HCT116 (cell line): ENCODE measurements at regions not wholly inside any gene's neighbourhood (a gene's known extent, or its start where the extent isn't known, plus 50 kb on each side); places are given as distances from the start of the nearest gene placed in this dataset.

Experiments used
- ATAC-seq: fragments of 200-7000 bp; cut with Tn5 transposase; 2 replicates; pipeline ENCODE4 v1.9.1; 2020; ENCODE audit warnings: mild to moderate bottlenecking, moderate library complexity
- BruUV-seq: library from RNA; stranded (reverse); fragments of 400-500 nt; replicated peaks from 2 replicates; lab custom pipeline; 2021; lab: Mats Ljungman, UMichigan
- CTCF ChIA-PET: fragments of 300-600 bp; sonication (Branson Sonifier 250); formaldehyde crosslinking; loops from one replicate; lab custom pipeline; 2021; ENCODE audit warnings: antibody characterized with exemption; lab: Charles Lee
- POLR2A ChIA-PET: fragments of 300-600, 350-600 bp; sonication (Branson Sonifier 250); formaldehyde crosslinking; loops from one replicate; lab custom pipeline; 2021; ENCODE audit warnings: antibody characterized with exemption; lab: Charles Lee
- RAD21 ChIA-PET, 2 experiments: fragments of 300-600 bp; sonication (Branson Sonifier 250); formaldehyde crosslinking; loops; one replicate each; lab custom pipeline; 2023; ENCODE audit warnings: low total read pairs in 2 of 2; ENCODE audit not compliant: uncharacterized antibody in 2 of 2, unreplicated experiment in 2 of 2, low non-redundant PET in 1 of 2; lab: Charles Lee
- DNase-seq: peaks from one replicate; pipeline ENCODE4 v3.0.0-alpha.2; 2010; ENCODE audit warnings: low read depth, low spot score
- H2AFZ ChIP-seq: fragments of 200-600 bp; shearing (Covaris generic), sonication (generic); 2 replicates; pipeline ENCODE4 v1.6.1; 2017; ENCODE audit warnings: low read depth, mixed run types, mixed read lengths, antibody characterized with exemption, low read length; ENCODE audit not compliant: poor library complexity, severe bottlenecking
- H3K27ac ChIP-seq: 2 replicates; pipeline ENCODE4 v1.5.1; 2012; ENCODE audit warnings: low read depth, low read length
- H3K27me3 ChIP-seq: fragments of 200-600 bp; sonication (generic); 2 replicates; pipeline ENCODE4 v1.6.1; 2016; ENCODE audit warnings: mixed run types, low read length, mixed read lengths; ENCODE audit not compliant: insufficient read depth
- H3K36me3 ChIP-seq, 2 experiments: fragments of 200-500 bp in 1 of 2; fragments of 200-600 bp in 1 of 2; sonication (Bioruptor generic) in 1 of 2; sonication (generic) in 1 of 2; 2 replicates each; pipeline versions ENCODE4 v1.5.1 to v1.6.1; 2014 to 2016; ENCODE audit warnings: low read length in 2 of 2, inconsistent platforms in 1 of 2, mixed read lengths in 1 of 2, mixed run types in 1 of 2; ENCODE audit not compliant: insufficient read depth in 2 of 2, control insufficient read depth in 1 of 2
- H3K4me1 ChIP-seq, 2 experiments: fragments of 200-600 bp in 1 of 2; sonication (generic) in 1 of 2; 2 replicates each; pipeline versions ENCODE4 v1.5.1 to v1.6.1; 2012 to 2017; ENCODE audit warnings: low read length in 2 of 2, inconsistent platforms in 1 of 2, mild to moderate bottlenecking in 1 of 2, mixed read lengths in 1 of 2, mixed run types in 1 of 2, moderate library complexity in 1 of 2; ENCODE audit not compliant: insufficient read depth in 2 of 2, control insufficient read depth in 1 of 2
- H3K4me2 ChIP-seq: fragments of 200-600 bp; sonication (generic); 2 replicates; pipeline ENCODE4 v1.6.1; 2017; ENCODE audit warnings: mixed run types, low read length, mixed read lengths
- H3K4me3 ChIP-seq, 2 experiments: fragments of 200-600 bp in 1 of 2; sonication (generic) in 1 of 2; replicated peaks in 1 of 2; 2 replicates each; pipeline ENCODE4 v1.5.1; 2011 to 2016; ENCODE audit warnings: low read length in 2 of 2, control low read depth in 1 of 2, low read depth in 1 of 2, mild to moderate bottlenecking in 1 of 2, mixed read lengths in 1 of 2, mixed run types in 1 of 2
- H3K79me2 ChIP-seq: fragments of 200-600 bp; sonication (generic); 2 replicates; pipeline ENCODE4 v1.6.1; 2017; ENCODE audit warnings: mild to moderate bottlenecking, mixed run types, low read length, moderate library complexity, mixed read lengths; ENCODE audit not compliant: insufficient read depth
- H3K9ac ChIP-seq: fragments of 200-600 bp; sonication (generic); 2 replicates; pipeline ENCODE4 v1.6.1; 2016; ENCODE audit warnings: low read length, mixed read lengths
- H3K9me2 ChIP-seq: fragments of 200-600 bp; sonication (generic), shearing (Covaris generic); 2 replicates; pipeline ENCODE4 v1.6.1; 2017; ENCODE audit warnings: mixed run types, mild to moderate bottlenecking, moderate library complexity; ENCODE audit not compliant: insufficient read depth
- H3K9me3 ChIP-seq, 2 experiments: fragments of 200-500 bp in 1 of 2; fragments of 200-600 bp in 1 of 2; sonication (Bioruptor generic) in 1 of 2; sonication (generic) in 1 of 2; 2 replicates each; pipeline ENCODE4 v1.6.1; 2014 to 2017; ENCODE audit warnings: low read length in 2 of 2, mixed read lengths in 2 of 2, inconsistent platforms in 1 of 2, low read depth in 1 of 2, mild to moderate bottlenecking in 1 of 2, mixed run types in 1 of 2, moderate library complexity in 1 of 2; ENCODE audit not compliant: control insufficient read depth in 1 of 2, insufficient read depth in 1 of 2
- H4K20me1 ChIP-seq: fragments of 200-600 bp; sonication (generic), shearing (Covaris generic); 2 replicates; pipeline ENCODE4 v1.6.1; 2017; ENCODE audit warnings: mixed run types, mild to moderate bottlenecking, moderate library complexity; ENCODE audit not compliant: insufficient read depth
- CBX3 ChIP-seq: IDR thresholded peaks from 2 replicates; pipeline ENCODE4 v1.6.1; 2012; ENCODE audit warnings: low read depth
- CEBPB ChIP-seq: IDR thresholded peaks from 2 replicates; pipeline ENCODE4 v1.6.1; 2012; ENCODE audit warnings: low read depth
- EGR1 ChIP-seq: IDR thresholded peaks from 2 replicates; pipeline ENCODE4 v1.6.1; 2012; ENCODE audit warnings: low read depth
- ELF1 ChIP-seq: IDR thresholded peaks from 2 replicates; pipeline ENCODE4 v1.6.1; 2012; ENCODE audit warnings: low read depth, borderline replicate concordance
- EZH2 ChIP-seq: fragments of 200-600 bp; sonication (generic); IDR thresholded peaks from 2 replicates; pipeline ENCODE4 v1.6.1; 2017; ENCODE audit warnings: antibody characterized with exemption, mixed run types
- FOSL1 ChIP-seq: IDR thresholded peaks from 2 replicates; pipeline ENCODE4 v1.6.1; 2012; ENCODE audit warnings: low read depth
- JUND ChIP-seq: IDR thresholded peaks from 2 replicates; pipeline ENCODE4 v1.6.1; 2012
- POLR2A ChIP-seq: IDR thresholded peaks from 2 replicates; pipeline ENCODE4 v1.7.0; 2011; ENCODE audit warnings: borderline replicate concordance; ENCODE audit not compliant: insufficient read depth, insufficient read length; ENCODE audit errors: extremely low read depth
- POLR2AphosphoS5 ChIP-seq: IDR thresholded peaks from 2 replicates; pipeline ENCODE4 v1.6.1; 2011; ENCODE audit warnings: mild to moderate bottlenecking, low read depth, low read length, moderate library complexity
- RAD21 ChIP-seq: IDR thresholded peaks from 2 replicates; pipeline ENCODE4 v1.6.1; 2012; ENCODE audit warnings: low read depth, mild to moderate bottlenecking
- SP1 ChIP-seq: IDR thresholded peaks from 2 replicates; pipeline ENCODE4 v1.6.1; 2012; ENCODE audit warnings: low read depth
- SRF ChIP-seq: IDR thresholded peaks from 2 replicates; pipeline ENCODE4 v1.6.1; 2012; ENCODE audit warnings: low read depth
- TCF7L2 ChIP-seq: IDR thresholded peaks from 2 replicates; pipeline ENCODE4 v1.7.0; 2011; ENCODE audit warnings: borderline replicate concordance, inconsistent platforms; ENCODE audit not compliant: insufficient read depth, insufficient read length; ENCODE audit errors: extremely low read depth
- YY1 ChIP-seq: IDR thresholded peaks from 2 replicates; pipeline ENCODE4 v1.6.1; 2011; ENCODE audit warnings: low read length, low read depth, moderate library complexity, mild to moderate bottlenecking; ENCODE audit not compliant: insufficient replicate concordance; ENCODE audit errors: extremely low read depth
- ZFX ChIP-seq: fragments of 450-650 bp; IDR thresholded peaks from 2 replicates; pipeline ENCODE4 v1.6.1; 2017
- intact Hi-C: fragments of 100-400 bp; cut with micrococcal nuclease; formaldehyde crosslinking; loops from 2 replicates; pipeline ENCODE4 v1.10.0; 2022
- TF ChIP-seq, protein P1 (sequence below), 3 experiments: fragments of 200-600 bp in 1 of 3; sonication (generic) in 1 of 3; IDR thresholded peaks in 2 of 3; conservative IDR thresholded peaks in 1 of 3; 2 replicates each; pipeline ENCODE4 v1.5.1; 2012 to 2017; ENCODE audit warnings: low read depth in 2 of 3, low read length in 2 of 3, antibody characterized with exemption in 1 of 3, borderline replicate concordance in 1 of 3, control low read depth in 1 of 3, mild to moderate bottlenecking in 1 of 3, mixed read lengths in 1 of 3, mixed run types in 1 of 3, moderate library complexity in 1 of 3; ENCODE audit not compliant: insufficient read depth in 1 of 3
- TF ChIP-seq, protein P2 (sequence below): IDR thresholded peaks from 2 replicates; pipeline ENCODE4 v1.6.1; 2012; ENCODE audit warnings: low read depth
- TF ChIP-seq, protein P3 (sequence below): IDR thresholded peaks from 2 replicates; pipeline ENCODE4 v1.6.1; 2011; ENCODE audit warnings: mild to moderate bottlenecking, low read length, moderate library complexity; ENCODE audit not compliant: insufficient replicate concordance; ENCODE audit errors: extremely low read depth
- TF ChIP-seq, protein P4 (sequence below): IDR thresholded peaks from 2 replicates; pipeline ENCODE4 v1.6.1; 2012

DNA sequence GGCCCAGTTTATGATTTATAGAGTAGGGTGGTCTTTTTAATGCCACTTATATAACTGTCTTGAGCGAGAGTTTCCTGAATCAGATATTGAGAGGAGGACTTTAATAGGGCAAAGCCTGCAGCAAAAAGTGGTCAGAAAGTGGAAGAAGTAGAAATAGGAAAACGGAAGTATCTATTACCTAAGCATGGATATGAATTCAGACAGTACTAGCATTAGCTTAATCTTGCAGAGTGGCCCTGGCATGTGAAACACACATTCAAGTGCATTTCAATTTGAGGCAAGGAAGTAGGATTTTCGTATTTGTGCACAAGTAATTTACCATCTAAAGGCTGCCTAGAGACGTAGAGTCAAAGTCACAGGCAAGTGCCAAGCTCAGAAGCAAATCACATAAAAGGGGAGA, 622.3 kb downstream of the DIPK2A start:
- no peak for TF ChIP-seq POLR2AphosphoS5
- no peak for TF ChIP-seq POLR2A
- TF ChIP-seq TCF7L2 = no peak
- TF ChIP-seq JUND = no peak
- TF ChIP-seq, protein P1, sequence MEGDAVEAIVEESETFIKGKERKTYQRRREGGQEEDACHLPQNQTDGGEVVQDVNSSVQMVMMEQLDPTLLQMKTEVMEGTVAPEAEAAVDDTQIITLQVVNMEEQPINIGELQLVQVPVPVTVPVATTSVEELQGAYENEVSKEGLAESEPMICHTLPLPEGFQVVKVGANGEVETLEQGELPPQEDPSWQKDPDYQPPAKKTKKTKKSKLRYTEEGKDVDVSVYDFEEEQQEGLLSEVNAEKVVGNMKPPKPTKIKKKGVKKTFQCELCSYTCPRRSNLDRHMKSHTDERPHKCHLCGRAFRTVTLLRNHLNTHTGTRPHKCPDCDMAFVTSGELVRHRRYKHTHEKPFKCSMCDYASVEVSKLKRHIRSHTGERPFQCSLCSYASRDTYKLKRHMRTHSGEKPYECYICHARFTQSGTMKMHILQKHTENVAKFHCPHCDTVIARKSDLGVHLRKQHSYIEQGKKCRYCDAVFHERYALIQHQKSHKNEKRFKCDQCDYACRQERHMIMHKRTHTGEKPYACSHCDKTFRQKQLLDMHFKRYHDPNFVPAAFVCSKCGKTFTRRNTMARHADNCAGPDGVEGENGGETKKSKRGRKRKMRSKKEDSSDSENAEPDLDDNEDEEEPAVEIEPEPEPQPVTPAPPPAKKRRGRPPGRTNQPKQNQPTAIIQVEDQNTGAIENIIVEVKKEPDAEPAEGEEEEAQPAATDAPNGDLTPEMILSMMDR (IDR thresholded peaks at IDR 0.05 in 2 of 3, conservative IDR thresholded peaks at IDR 0.05 in 1 of 3; ENCODE audit: borderline replicate concordance in 1 of 3, insufficient read depth in 1 of 3, low read depth in 2 of 3, low read length in 2 of 3) = no peak
- TF ChIP-seq EZH2 = no peak
- TF ChIP-seq, protein P2, sequence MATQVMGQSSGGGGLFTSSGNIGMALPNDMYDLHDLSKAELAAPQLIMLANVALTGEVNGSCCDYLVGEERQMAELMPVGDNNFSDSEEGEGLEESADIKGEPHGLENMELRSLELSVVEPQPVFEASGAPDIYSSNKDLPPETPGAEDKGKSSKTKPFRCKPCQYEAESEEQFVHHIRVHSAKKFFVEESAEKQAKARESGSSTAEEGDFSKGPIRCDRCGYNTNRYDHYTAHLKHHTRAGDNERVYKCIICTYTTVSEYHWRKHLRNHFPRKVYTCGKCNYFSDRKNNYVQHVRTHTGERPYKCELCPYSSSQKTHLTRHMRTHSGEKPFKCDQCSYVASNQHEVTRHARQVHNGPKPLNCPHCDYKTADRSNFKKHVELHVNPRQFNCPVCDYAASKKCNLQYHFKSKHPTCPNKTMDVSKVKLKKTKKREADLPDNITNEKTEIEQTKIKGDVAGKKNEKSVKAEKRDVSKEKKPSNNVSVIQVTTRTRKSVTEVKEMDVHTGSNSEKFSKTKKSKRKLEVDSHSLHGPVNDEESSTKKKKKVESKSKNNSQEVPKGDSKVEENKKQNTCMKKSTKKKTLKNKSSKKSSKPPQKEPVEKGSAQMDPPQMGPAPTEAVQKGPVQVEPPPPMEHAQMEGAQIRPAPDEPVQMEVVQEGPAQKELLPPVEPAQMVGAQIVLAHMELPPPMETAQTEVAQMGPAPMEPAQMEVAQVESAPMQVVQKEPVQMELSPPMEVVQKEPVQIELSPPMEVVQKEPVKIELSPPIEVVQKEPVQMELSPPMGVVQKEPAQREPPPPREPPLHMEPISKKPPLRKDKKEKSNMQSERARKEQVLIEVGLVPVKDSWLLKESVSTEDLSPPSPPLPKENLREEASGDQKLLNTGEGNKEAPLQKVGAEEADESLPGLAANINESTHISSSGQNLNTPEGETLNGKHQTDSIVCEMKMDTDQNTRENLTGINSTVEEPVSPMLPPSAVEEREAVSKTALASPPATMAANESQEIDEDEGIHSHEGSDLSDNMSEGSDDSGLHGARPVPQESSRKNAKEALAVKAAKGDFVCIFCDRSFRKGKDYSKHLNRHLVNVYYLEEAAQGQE = no peak
- TF ChIP-seq CEBPB = no peak
- no peak for TF ChIP-seq ZFX
- TF ChIP-seq, protein P3, sequence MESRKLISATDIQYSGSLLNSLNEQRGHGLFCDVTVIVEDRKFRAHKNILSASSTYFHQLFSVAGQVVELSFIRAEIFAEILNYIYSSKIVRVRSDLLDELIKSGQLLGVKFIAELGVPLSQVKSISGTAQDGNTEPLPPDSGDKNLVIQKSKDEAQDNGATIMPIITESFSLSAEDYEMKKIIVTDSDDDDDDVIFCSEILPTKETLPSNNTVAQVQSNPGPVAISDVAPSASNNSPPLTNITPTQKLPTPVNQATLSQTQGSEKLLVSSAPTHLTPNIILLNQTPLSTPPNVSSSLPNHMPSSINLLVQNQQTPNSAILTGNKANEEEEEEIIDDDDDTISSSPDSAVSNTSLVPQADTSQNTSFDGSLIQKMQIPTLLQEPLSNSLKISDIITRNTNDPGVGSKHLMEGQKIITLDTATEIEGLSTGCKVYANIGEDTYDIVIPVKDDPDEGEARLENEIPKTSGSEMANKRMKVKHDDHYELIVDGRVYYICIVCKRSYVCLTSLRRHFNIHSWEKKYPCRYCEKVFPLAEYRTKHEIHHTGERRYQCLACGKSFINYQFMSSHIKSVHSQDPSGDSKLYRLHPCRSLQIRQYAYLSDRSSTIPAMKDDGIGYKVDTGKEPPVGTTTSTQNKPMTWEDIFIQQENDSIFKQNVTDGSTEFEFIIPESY = no peak
- no peak for TF ChIP-seq EGR1
- no peak for TF ChIP-seq RAD21
- TF ChIP-seq, protein P4, sequence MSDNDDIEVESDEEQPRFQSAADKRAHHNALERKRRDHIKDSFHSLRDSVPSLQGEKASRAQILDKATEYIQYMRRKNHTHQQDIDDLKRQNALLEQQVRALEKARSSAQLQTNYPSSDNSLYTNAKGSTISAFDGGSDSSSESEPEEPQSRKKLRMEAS = no peak
- TF ChIP-seq YY1 = no peak
- no peak for TF ChIP-seq SP1
- no peak for TF ChIP-seq CBX3
- TF ChIP-seq SRF = no peak
- TF ChIP-seq FOSL1 = no peak
- no peak for TF ChIP-seq ELF1
- intact Hi-C loops = no loop called here
- H3K27ac ChIP-seq = no peak overlapping the region
- DNase-seq = no peak
- no TSS peak for BruUV-seq
- CTCF ChIA-PET = no interaction called here
- peaks cover 0 to 5% of the 10 kb centered on the region in 2 experiments; a peak in 2 of 4 replicates for H3K9me3 ChIP-seq
- no peaks in the 10 kb centered on the region for H3K27me3 ChIP-seq
- no peaks in the 10 kb centered on the region for H4K20me1 ChIP-seq
- no peaks in the 10 kb centered on the region for H3K79me2 ChIP-seq
- H3K9me2 ChIP-seq = no peaks in the 10 kb centered on the region
- POLR2A ChIA-PET = no interaction called here
- RAD21 ChIA-PET = no interaction called here
- no peak for ATAC-seq
- H3K4me2 ChIP-seq = no peak overlapping the region
- no peak overlapping the region for H3K4me3 ChIP-seq
- H3K4me1 ChIP-seq = no peaks in the 10 kb centered on the region
- H3K9ac ChIP-seq = no peak overlapping the region
- no peak overlapping the region for H2AFZ ChIP-seq
- H3K36me3 ChIP-seq = no peaks in the 10 kb centered on the region
